NCI-H2171 (cell line): ENCODE measurements at regions not wholly inside any gene's neighbourhood (a gene's known extent, or its start where the extent isn't known, plus 50 kb on each side); places are given as distances from the start of the nearest gene placed in this dataset.
"Not testable (repeated sequence)": the region's sequence is repeated elsewhere in the genome, so short reads cannot be mapped to it uniquely, and the experiment has no call there.

Experiments used
- DNase-seq: peaks from one replicate; lab custom pipeline; 2025; lab: John Stamatoyannopoulos, UW

DNA sequence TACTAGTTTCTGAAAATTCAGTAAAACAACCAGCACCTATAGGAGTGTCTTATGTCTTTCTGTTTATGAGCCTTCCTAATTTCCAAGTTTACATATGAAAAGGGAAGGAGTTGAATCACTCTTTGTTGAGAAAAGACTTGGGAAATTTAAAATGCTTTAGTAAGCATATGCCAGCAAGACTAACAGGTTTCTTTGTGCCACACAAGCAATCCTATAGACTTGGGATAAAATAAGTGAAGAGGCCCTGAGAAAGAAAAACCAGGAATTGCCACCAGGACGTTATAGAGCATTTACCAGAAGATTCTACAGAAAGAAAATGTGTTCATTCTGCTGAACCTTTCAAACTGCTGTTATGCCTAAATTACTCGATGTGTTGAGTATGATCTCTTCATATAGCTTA lies 1099.1 kb downstream of the EPHA3 start:
- DNase-seq: not testable (repeated sequence)

DNA sequence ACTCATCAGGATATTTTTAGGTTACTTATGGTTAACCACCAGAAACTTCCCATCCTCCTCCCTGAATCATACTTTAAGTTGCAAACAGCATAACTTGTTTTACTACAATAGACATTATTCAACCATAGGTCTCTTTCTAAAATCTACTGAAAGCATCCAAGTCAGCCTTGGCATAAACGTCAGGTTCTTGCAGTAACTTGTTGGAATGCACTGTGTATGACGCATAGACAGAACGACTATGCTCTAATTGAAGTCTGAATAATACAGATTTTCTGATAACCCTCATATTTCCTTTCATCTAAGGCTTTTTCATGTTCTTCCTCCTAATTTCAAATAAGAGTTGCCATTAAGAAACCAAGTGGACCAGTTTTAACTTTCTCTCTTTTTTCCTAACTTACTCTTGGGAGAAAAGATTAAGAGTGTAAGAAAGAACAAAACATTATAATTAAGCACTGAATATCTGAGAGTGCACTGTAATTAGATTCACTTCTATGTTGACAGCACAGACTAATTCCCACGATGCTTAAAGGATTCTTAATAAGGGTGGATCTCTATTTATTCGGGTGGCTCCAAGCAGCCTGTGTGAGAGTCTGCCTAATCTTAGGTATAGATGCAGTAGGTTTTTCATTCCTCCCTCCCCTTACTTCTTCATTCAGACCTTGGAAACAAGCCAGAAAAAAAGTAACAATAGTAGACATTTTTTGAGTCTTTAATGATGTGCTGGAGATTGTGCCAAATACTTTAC lies 1100.1 kb downstream of the EPHA3 start:
- not testable (repeated sequence) for DNase-seq

DNA sequence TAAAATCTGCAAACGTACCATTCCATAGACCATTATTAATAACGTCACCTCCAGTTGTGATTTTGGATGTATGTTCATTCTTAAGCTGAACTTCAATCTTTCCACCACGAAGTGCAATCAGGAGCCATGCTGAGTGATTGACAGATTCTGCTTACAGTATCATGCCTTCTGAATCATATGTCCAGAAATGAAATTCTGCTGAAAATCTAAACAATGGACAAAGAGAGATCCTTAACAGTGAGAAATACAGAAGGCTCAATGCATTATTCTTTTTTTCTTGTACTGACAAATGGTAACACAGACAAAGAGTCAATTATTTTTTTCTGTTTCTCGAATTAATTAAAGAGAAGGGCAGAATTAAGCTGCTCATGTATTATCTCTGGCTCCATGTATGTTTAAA lies 1114.5 kb downstream of the EPHA3 start:
- no peak for DNase-seq

DNA sequence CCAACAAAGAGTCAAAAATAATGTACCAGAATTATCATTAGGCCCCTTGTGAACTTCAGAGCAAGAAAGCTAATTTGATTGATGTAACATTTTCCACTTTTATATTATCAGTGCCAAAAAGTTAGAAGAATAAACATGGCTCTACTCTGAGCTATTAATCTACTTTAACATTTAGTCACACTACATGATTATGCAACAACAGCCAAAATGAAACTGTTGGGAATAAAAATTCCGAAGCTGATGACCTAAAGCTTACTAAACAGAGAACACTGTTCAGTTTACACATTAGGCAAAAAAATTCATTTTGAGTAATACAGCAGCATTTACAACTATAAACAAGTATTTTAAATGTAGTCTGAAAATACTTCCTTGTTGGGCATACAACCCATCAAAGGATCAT lies 1134.1 kb downstream of the EPHA3 start:
- DNase-seq: no peak

DNA sequence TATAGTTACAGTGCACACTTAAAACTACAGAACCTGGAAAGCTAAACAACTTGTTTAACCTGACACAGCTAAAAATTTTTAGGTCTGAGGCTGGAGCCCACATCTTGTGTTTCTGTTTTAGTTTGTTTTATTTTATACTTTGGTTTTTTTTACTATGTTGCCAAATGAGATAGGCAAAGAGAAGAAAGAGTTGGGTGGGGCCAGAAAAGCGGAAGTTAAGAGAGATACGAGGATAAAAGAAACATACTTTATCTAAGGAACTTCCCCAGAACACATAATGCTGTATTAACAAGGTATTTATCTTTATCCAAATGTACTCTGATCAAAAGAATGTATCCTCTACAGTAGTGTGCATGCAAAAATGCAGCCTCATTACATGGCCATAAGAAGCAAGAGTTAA lies 1145.7 kb downstream of the EPHA3 start:
- no peak for DNase-seq

DNA sequence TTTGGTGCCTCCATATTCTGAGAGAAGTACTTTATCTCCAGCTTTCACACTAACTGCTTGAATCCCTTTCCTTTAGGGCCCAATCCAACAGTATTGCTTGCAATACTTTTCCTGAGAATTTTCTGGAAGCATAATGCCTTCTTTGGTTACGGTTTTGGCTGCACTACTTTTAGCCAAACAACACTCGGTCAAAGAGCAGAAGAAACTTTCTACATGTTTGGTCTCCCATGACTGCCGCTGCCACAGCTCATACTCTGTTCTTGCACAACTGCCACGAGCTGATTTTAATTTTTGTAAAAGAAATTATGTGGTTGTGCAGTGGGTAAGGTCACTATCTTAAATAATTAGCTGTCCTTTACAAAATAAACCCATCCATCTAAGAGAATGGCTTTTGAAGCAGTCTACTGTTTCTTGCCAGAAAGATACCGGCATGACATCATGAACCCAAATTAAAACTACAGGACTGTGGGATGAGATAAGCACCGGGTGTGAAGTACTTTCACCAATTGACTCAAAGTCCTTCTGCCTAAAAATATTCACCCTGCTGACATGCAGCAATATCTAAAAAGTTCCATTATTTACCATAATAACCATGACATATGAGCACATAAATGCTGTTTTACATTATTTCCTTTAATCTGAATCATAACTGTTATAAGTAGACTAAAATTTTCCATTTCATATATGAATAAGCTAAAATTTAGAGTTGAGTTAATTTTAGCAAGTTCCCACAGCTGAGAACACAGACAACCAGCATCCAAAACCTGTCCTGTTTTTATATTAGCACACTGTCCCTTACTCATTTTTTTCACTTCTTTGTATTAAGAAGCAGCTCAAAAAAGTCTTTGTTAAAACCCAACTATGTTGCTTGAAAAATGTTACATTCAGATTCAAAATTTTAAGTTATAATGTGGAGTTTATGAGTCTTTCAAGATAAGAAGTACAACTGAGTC lies 1154.3 kb downstream of the EPHA3 start:
- DNase-seq: no peak
